ACC112 (cell line): ENCODE measurements at regions not wholly inside any gene's neighbourhood (a gene's known extent, or its start where the extent isn't known, plus 50 kb on each side); places are given as distances from the start of the nearest gene placed in this dataset.
A peak's percentile ranks its signal among the peaks of the same experiment; 100 is the strongest.

ENCODE experiments used
- H2AFZ ChIP-seq: fragments of 200-600 bp; sonication (generic); one replicate; pipeline ENCODE4 v1.6.0; 2017; ENCODE audit warnings: antibody characterized with exemption, low read length; ENCODE audit not compliant: unreplicated experiment
- H3K27ac ChIP-seq: fragments of 200-600 bp; sonication (generic); 2 replicates; pipeline ENCODE4 v1.5.1; 2014; ENCODE audit warnings: low read depth, mild to moderate bottlenecking, antibody characterized with exemption, low read length, moderate library complexity
- H3K27me3 ChIP-seq: fragments of 200-600 bp; sonication (generic); 2 replicates; pipeline ENCODE4 v1.6.1; 2014; ENCODE audit warnings: mild to moderate bottlenecking, antibody characterized with exemption, low read length, moderate library complexity, mixed read lengths; ENCODE audit not compliant: insufficient read depth
- H3K36me3 ChIP-seq: fragments of 200-600 bp; sonication (generic); 2 replicates; pipeline ENCODE4 v1.6.1; 2016; ENCODE audit warnings: mild to moderate bottlenecking, antibody characterized with exemption, low read length, moderate library complexity, mixed read lengths; ENCODE audit not compliant: insufficient read depth
- H3K4me1 ChIP-seq: fragments of 200-600 bp; sonication (generic); one replicate; pipeline ENCODE4 v1.6.1; 2016; ENCODE audit warnings: low read length, mixed read lengths; ENCODE audit not compliant: insufficient read depth, unreplicated experiment, control insufficient read depth
- H3K4me3 ChIP-seq: fragments of 200-600 bp; sonication (generic); 2 replicates; pipeline ENCODE4 v1.5.1; 2014; ENCODE audit warnings: mild to moderate bottlenecking, low read depth, low read length
- H3K79me2 ChIP-seq: fragments of 200-600 bp; sonication (generic); one replicate; pipeline ENCODE4 v1.6.0; 2016; ENCODE audit warnings: low read length; ENCODE audit not compliant: control insufficient read depth, unreplicated experiment, insufficient read depth

GRCh38 chr2:217286833-217287232, 427.0 kb upstream of the TNP1 start:
- no peaks in the 10 kb centered on the region for H3K4me1 ChIP-seq
- no peak overlapping the region for H3K27ac ChIP-seq
- no peak overlapping the region for H2AFZ ChIP-seq
- H3K27me3 ChIP-seq = no peaks in the 10 kb centered on the region
- no peaks in the 10 kb centered on the region for H3K36me3 ChIP-seq
- no peak overlapping the region for H3K4me3 ChIP-seq
- H3K79me2 ChIP-seq = no peaks in the 10 kb centered on the region

GRCh38 chr2:217285926-217286325, 426.1 kb upstream of the TNP1 start:
- Histone ChIP-seq H3K4me3 (no peak overlapping the region), H2AFZ (no peak overlapping the region), H3K27ac (no peak overlapping the region), H3K36me3 (no peaks in the 10 kb centered on the region), H3K79me2 (no peaks in the 10 kb centered on the region), H3K4me1 (no peaks in the 10 kb centered on the region), H3K27me3 (no peaks in the 10 kb centered on the region)

DNA sequence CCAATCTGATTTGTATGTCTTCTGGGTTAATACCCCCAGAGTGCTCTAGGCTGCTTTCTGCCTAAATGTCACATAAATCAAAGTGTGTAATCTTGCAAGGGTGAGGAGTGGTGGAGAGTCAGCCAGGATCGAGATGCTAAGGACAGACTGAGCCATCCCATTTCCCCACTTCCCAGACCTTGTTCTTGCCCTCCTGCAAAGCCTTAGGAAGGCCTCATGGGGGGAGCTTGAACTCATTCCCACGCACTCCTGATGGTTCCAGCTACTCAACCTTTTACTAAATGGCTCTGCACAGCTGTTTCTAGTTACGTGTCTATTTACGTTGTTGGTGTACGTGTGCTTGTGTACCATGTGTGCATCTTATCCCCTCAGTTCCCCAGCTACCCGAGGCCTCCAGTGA, 423.6 kb upstream of the TNP1 start:
- Histone ChIP-seq H3K79me2 (no peaks in the 10 kb centered on the region), H3K36me3 (no peaks in the 10 kb centered on the region), H2AFZ (no peak overlapping the region), H3K4me3 (no peak overlapping the region), H3K4me1 (peaks cover 18% of the 10 kb centered on the region), H3K27me3 (no peaks in the 10 kb centered on the region), H3K27ac (no peak overlapping the region)

DNA sequence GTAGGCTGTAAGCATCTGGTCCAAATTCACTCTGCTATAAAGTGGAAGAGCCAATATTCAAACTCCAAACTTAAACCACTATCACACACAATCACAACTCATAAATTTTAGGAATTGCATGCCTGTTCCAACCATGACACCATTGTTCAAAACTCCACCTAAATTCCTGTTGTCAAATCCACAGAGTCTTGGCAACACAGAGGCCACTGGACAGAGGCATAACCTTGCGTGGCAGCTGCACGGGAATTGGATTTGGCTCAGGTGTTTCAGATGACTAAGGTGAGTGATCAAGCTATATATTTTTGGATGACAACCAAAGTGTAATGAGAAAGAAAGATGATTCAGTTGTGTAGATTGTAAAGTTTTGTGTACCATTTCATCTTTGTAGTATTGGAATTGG, 422.7 kb upstream of the TNP1 start:
- no peak overlapping the region for H3K4me3 ChIP-seq
- H3K27ac ChIP-seq = no peak overlapping the region
- no peaks in the 10 kb centered on the region for H3K36me3 ChIP-seq
- peaks cover 26% of the 10 kb centered on the region for H3K4me1 ChIP-seq
- H3K79me2 ChIP-seq = no peaks in the 10 kb centered on the region
- no peak overlapping the region for H2AFZ ChIP-seq
- H3K27me3 ChIP-seq = no peaks in the 10 kb centered on the region

DNA sequence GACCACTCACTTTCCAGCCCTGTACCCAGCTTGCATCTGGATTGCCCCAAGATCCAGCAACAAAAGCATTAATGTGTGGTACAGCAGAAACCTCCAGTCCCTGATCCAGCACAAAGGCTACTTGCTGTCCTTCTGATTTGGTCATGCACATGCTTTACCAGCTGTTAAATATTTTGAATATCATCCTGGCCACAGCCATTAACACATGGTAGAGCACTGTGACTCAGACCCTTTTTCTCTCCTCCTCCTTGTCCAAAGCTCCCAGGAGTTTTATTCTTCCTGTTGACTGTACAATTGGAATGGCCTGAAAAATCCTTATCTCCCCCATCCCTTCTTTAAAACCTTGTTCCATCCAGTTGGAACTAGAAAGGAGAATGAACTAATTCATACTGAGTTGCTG, 419.7 kb upstream of the TNP1 start:
- Histone ChIP-seq H3K4me3 (no peak overlapping the region), H3K36me3 (no peaks in the 10 kb centered on the region), H3K27ac (peak overlapping the region; percentile 49), H3K79me2 (no peaks in the 10 kb centered on the region), H3K27me3 (no peaks in the 10 kb centered on the region), H2AFZ (no peak overlapping the region), H3K4me1 (peaks cover 32% of the 10 kb centered on the region)

GRCh38 chr2:217279140-217279539, 419.3 kb upstream of the TNP1 start:
- H3K79me2 ChIP-seq = no peaks in the 10 kb centered on the region
- H3K27me3 ChIP-seq = no peaks in the 10 kb centered on the region
- H3K36me3 ChIP-seq = no peaks in the 10 kb centered on the region
- H3K4me3 ChIP-seq = no peak overlapping the region
- H3K27ac ChIP-seq = peak overlapping the region; percentile 49
- peaks cover 32% of the 10 kb centered on the region for H3K4me1 ChIP-seq
- no peak overlapping the region for H2AFZ ChIP-seq

DNA sequence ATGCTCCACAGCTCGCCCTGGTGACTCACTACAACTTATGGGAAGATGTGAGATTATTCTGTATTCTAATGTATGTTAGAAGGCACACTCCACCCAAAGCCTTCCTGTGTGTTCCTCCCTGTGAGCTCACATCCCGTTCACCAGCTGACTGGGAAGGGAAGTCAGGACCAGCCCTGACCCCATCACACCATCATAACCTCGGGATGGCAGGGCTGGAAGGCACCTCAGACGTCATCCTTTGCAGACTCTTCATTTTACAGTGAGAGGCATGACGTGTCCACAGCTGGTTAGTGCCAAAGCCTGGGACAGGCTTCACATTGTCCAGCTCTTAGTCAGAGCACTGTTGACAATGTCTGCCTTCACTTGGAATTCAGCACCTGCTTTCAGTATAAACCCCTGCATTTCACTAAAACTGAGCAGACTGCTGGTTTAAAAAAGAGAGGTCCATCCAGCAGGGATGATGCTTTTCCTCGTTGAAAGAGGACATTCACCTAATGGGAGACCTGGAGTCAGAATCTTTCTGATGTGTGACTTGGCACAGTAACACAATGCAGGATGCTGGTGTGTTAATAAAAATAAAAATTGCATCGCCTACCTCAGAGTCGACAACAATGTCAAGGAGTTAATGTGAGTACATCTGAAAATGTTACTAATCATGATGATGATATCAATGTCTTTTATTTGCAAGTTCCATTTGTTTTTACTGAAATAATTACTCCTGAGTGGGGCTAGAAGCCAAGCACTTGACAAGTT, 418.0 kb upstream of the TNP1 start:
- Histone ChIP-seq H3K27ac (peak overlapping the region; percentile 62; the same call in 1 of the 2 replicates), H3K27me3 (no peaks in the 10 kb centered on the region), H3K4me1 (peaks cover 32% of the 10 kb centered on the region), H3K79me2 (no peaks in the 10 kb centered on the region), H3K4me3 (no peak overlapping the region), H2AFZ (no peak overlapping the region), H3K36me3 (no peaks in the 10 kb centered on the region)

DNA sequence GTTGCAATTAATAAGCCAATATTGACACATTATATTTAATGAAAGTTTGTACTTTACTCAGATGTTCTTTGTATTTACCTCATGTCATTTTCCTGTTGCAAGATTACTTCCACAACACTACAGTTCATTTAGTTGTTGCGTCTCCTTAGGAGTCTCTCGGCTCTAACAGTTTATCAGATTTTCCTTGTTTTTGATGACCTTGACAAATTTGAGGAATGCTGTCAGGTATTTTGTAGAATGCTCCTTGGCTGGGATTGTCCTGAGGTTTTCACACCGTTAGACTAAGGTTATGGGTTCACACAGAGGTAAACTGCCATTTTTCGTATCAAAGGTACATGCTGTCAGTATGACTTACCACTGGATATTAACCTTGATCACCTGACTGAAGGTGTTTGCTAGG, 416.6 kb upstream of the TNP1 start:
- Histone ChIP-seq H2AFZ (no peak overlapping the region), H3K27me3 (no peaks in the 10 kb centered on the region), H3K79me2 (no peaks in the 10 kb centered on the region), H3K27ac (no peak overlapping the region), H3K4me1 (peaks cover 32% of the 10 kb centered on the region), H3K36me3 (no peaks in the 10 kb centered on the region), H3K4me3 (no peak overlapping the region)

- H3K27ac ChIP-seq = no peak overlapping the region
- H3K27me3 ChIP-seq = no peaks in the 10 kb centered on the region
- no peak overlapping the region for H2AFZ ChIP-seq
- peaks cover 28% of the 10 kb centered on the region for H3K4me1 ChIP-seq
- H3K36me3 ChIP-seq = no peaks in the 10 kb centered on the region
- H3K79me2 ChIP-seq = no peaks in the 10 kb centered on the region
- H3K4me3 ChIP-seq = no peak overlapping the region
Observed at GRCh38 chr2:217275091-217275490, 415.2 kb upstream of the TNP1 start.

DNA sequence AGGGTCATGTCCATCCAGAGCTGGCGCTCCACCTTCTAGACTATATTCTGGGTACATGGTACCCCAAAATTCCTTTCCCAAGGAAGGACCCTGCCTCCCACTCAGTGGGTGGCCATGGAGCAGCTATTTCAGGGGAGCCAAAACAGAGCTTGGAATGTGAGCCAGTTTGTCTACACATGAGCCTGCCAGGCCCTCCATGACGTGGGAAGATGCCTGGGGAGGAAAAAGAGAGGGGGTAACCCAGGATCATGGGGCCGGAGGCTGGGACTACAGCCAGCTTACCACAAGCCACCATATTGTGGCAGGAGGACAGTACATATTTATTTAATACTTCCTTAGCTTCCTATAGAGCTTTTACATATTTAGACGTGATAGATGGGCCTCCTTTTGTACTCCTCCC, 414.7 kb upstream of the TNP1 start:
- H3K27me3 ChIP-seq = no peaks in the 10 kb centered on the region
- no peaks in the 10 kb centered on the region for H3K79me2 ChIP-seq

GRCh38 chr2:217273851-217274250, 414.0 kb upstream of the TNP1 start:
- Histone ChIP-seq H3K36me3 (no peaks in the 10 kb centered on the region), H3K4me1 (peaks cover 16% of the 10 kb centered on the region), H3K4me3 (no peak overlapping the region), H3K27me3 (no peaks in the 10 kb centered on the region), H2AFZ (no peak overlapping the region), H3K27ac (no peak overlapping the region), H3K79me2 (no peaks in the 10 kb centered on the region)

More for the DNA sequence above, 414.7 kb upstream of the TNP1 start:
- H3K4me3 ChIP-seq = no peak overlapping the region
- no peak overlapping the region for H2AFZ ChIP-seq
- H3K4me1 ChIP-seq = peaks cover 23% of the 10 kb centered on the region
- H3K36me3 ChIP-seq = no peaks in the 10 kb centered on the region
- no peak overlapping the region for H3K27ac ChIP-seq
